T-cell (primary cell): ENCODE measurements at regions not wholly inside any gene's neighbourhood (a gene's known extent, or its start where the extent isn't known, plus 50 kb on each side); places are given as distances from the start of the nearest gene placed in this dataset.

ENCODE experiments used
- ATAC-seq, 4 experiments: fragments of 200-7000 bp in 3 of 4; fragments of 150-1000 bp in 1 of 4; cut with Tn5 transposase; replicated peaks in 1 of 4; 1 replicate in 3 of 4; 2 replicates in 1 of 4; pipeline ENCODE4 v1.10.0; 2021; ENCODE audit warnings: moderate library complexity in 3 of 4, mild to moderate bottlenecking in 2 of 4, moderate number of reproducible peaks in 1 of 4
- CTCF ChIA-PET, 2 donors: fragments of 300-600 bp; sonication (Branson Sonifier 250); formaldehyde crosslinking; loops; one replicate each; lab custom pipeline; 2022; ENCODE audit warnings: antibody characterized with exemption in 2 of 2; lab: Charles Lee
- POLR2A ChIA-PET, 2 donors: fragments of 300-600 bp; sonication (Branson Sonifier 250); formaldehyde crosslinking; loops; one replicate each; lab custom pipeline; 2022; ENCODE audit warnings: antibody characterized with exemption in 2 of 2; lab: Charles Lee
- DNase-seq, 35 experiments: peaks; one replicate each; pipeline versions ENCODE4 v3.0.0 to v3.0.0-alpha.2; 2013 to 2023
- H3K27ac ChIP-seq: one replicate; pipeline ENCODE4 v1.5.1; 2013; ENCODE audit warnings: low read length
- H3K27me3 ChIP-seq, 2 experiments: replicated peaks in 1 of 2; 1 replicate in 1 of 2; 2 replicates in 1 of 2; pipeline versions ENCODE4 v1.6.1 to v1.7.0; 2013; ENCODE audit warnings: low read length in 1 of 2, mixed read lengths in 1 of 2; ENCODE audit not compliant: control insufficient read depth in 2 of 2, insufficient read depth in 2 of 2; ENCODE audit errors: extremely low read depth in 1 of 2
- H3K36me3 ChIP-seq, 2 donors: 1 replicate in 1 of 2; 2 replicates in 1 of 2; pipeline versions ENCODE4 v1.6.1 to v1.7.0; 2013; ENCODE audit warnings: low read length in 1 of 2; ENCODE audit not compliant: control insufficient read depth in 2 of 2, insufficient read depth in 1 of 2; ENCODE audit errors: extremely low read depth in 1 of 2
- H3K4me1 ChIP-seq, 2 experiments: 1 replicate in 1 of 2; 2 replicates in 1 of 2; pipeline versions ENCODE4 v1.6.1 to v1.7.0; 2013; ENCODE audit warnings: low read length in 2 of 2, mixed read lengths in 1 of 2; ENCODE audit not compliant: insufficient read depth in 2 of 2, control insufficient read depth in 1 of 2; ENCODE audit errors: extremely low read depth in 1 of 2
- H3K4me3 ChIP-seq, 2 donors: 1 replicate in 1 of 2; 2 replicates in 1 of 2; pipeline versions ENCODE4 v1.5.1 to v1.7.0; 2013; ENCODE audit warnings: mild to moderate bottlenecking in 2 of 2, low read length in 1 of 2, moderate library complexity in 1 of 2; ENCODE audit not compliant: control insufficient read depth in 1 of 2; ENCODE audit errors: extremely low read depth in 1 of 2
- H3K9me3 ChIP-seq: 2 replicates; pipeline ENCODE4 v1.7.0; 2013
- H3K27ac Mint-ChIP-seq, 2 donors: one replicate each; pipeline ENCODE4 v1.8.0; 2020 to 2021; ENCODE audit warnings: mild to moderate bottlenecking in 2 of 2, mixed read lengths in 2 of 2
- H3K27me3 Mint-ChIP-seq, 2 donors: one replicate each; pipeline ENCODE4 v1.8.0; 2021 to 2022; ENCODE audit warnings: mixed read lengths in 2 of 2
- H3K36me3 Mint-ChIP-seq: one replicate; pipeline ENCODE4 v1.8.0; 2021; ENCODE audit warnings: mixed read lengths
- H3K4me1 Mint-ChIP-seq, 3 donors: one replicate each; pipeline ENCODE4 v1.8.0; 2020 to 2022; ENCODE audit warnings: mixed read lengths in 3 of 3, mild to moderate bottlenecking in 1 of 3
- H3K4me3 Mint-ChIP-seq, 3 donors: one replicate each; pipeline ENCODE4 v1.8.0; 2020 to 2022; ENCODE audit warnings: mild to moderate bottlenecking in 3 of 3, mixed read lengths in 3 of 3, moderate library complexity in 3 of 3
- H3K9me3 Mint-ChIP-seq, 3 donors: one replicate each; pipeline ENCODE4 v1.8.0; 2020 to 2022; ENCODE audit warnings: mixed read lengths in 3 of 3
- WGBS: methylation state at CpG from one replicate; pipeline ENCODE4 v1.1.5; 2013; ENCODE audit warnings: missing lambda C conversion rate; ENCODE audit not compliant: insufficient coverage; 5-methylcytosine and 5-hydroxymethylcytosine counted together

DNA sequence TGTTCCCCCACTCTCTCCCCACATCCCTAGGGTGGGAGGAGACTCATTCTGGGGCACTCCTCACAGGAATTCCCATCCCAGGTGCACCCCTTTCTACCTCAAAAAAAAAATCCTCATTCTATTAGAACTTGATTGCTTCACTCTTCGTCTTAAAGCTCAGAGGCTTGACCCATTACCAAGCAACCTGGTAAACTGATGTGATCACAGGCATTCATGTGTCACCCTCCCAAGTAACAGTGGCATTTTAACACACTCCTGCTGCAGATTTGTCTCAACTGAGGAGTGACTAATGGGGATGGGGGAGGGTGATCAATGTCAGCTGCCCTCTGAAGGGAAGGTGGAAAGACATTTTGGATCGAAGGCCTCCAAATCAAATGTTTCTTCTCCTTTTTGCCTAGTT, 78.1 kb upstream of the PTHLH start:
- H3K4me3 Mint-ChIP-seq, result no peak overlapping the region
- H3K27ac Mint-ChIP-seq, result no peak overlapping the region
- Histone ChIP-seq H3K27me3 (no peaks in the 10 kb centered on the region), H3K9me3 (no peaks in the 10 kb centered on the region), H3K4me1 (no peaks in the 10 kb centered on the region), H3K27ac (no peak overlapping the region), H3K4me3 (no peak overlapping the region), H3K36me3 (no peaks in the 10 kb centered on the region)
- ChIA-PET CTCF (no interaction called here), POLR2A (no interaction called here)
- no peaks in the 10 kb centered on the region for H3K36me3 Mint-ChIP-seq
- DNase-seq (no peak), ATAC-seq (no peak)
- H3K27me3 Mint-ChIP-seq, result peaks cover 9 to 11% of the 10 kb centered on the region in 2 donors
- H3K9me3 Mint-ChIP-seq, result peaks cover 0 to 6% (median 5%) of the 10 kb centered on the region in 3 donors
- WGBS, result 100% methylated on average over 1 of the region's 2 CpGs
- H3K4me1 Mint-ChIP-seq, result no peaks in the 10 kb centered on the region

DNA sequence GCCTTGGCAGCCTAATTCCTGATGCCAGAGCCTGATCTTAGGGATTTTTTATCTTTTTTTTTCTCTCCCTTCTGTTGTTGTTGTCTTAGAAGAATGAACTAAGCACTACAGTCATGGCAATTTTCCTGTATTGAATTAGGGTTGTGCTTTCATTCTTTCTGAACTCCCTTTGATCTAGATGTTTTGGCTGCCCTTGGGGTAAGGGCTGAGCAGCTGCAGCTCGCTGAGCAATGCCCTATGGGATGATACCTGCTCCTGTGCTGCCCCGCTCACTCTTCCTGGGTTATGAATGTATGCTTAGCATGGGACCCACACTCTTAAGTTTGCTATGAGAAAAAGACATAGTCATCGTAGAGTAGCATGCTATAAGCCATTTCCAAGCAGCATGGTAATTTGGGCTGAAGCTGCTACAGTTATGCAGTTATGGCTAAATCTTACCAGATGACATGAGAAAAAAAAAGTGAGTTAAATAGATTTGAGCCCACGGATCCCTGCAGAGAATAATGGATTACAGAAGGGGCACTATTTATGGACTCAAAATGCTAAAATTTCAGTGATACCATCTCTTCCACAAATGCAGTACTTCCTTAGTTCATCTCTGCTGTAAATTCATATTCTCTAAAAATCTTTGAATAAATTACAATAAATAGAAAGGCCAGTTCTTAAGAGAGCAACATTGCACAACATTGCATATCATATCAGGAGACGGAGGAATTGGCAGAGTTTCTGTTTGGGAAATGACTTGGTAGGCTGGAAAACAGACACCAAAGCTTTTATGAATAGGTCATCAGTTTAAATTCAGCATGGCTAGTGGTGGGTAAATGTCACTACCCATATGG, 79.2 kb upstream of the PTHLH start:
- 68% methylated on average over 2 of the region's 5 CpGs for WGBS
- Mint-ChIP-seq H3K9me3 (peaks cover 0 to 2% (median 0%) of the 10 kb centered on the region in 3 donors), H3K4me1 (no peaks in the 10 kb centered on the region)

DNA sequence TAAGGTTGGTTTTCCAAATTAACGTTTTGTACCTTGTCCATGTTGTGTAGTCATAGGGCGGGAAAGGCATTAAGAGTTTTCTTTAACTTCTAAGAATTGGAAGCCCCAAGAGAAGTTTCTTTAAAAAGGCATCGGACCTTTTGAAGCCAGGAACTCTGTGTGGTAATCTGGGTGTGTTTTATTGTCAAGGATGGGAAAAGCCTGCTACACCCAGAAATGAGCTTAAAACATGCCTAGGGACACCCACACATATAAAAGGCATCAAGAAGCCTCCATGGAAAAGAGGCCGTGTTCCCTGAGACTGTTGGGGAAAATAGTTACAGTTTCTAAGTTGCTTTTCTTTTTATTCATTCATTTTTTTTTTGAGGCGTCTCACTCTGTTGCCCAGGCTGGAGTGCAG, 81.0 kb upstream of the PTHLH start:
- no peak overlapping the region for H3K27ac ChIP-seq
- Mint-ChIP-seq H3K9me3 (no peaks in the 10 kb centered on the region), H3K27ac (no peak overlapping the region), H3K27me3 (peaks cover 2 to 7% of the 10 kb centered on the region in 2 donors), H3K4me1 (no peaks in the 10 kb centered on the region), H3K36me3 (no peaks in the 10 kb centered on the region), H3K4me3 (no peak overlapping the region)
- POLR2A ChIA-PET, result no interaction called here
- no peaks in the 10 kb centered on the region for H3K9me3 ChIP-seq
- no peaks in the 10 kb centered on the region for H3K4me1 ChIP-seq
- no peak overlapping the region for H3K4me3 ChIP-seq
- DNase-seq, result no peak
- WGBS, result 100% methylated on average over 1 of the region's 5 CpGs
- H3K27me3 ChIP-seq, result no peaks in the 10 kb centered on the region
- ATAC-seq, result no peak
- H3K36me3 ChIP-seq, result no peaks in the 10 kb centered on the region
- CTCF ChIA-PET, result no interaction called here

More for the DNA sequence above, 79.2 kb upstream of the PTHLH start:
- no peaks in the 10 kb centered on the region for H3K9me3 ChIP-seq
- Mint-ChIP-seq H3K27me3 (peaks cover 6 to 8% of the 10 kb centered on the region in 2 donors), H3K27ac (no peak overlapping the region), H3K36me3 (no peaks in the 10 kb centered on the region), H3K4me3 (no peak overlapping the region)
- POLR2A ChIA-PET, result no interaction called here
- H3K27ac ChIP-seq, result no peak overlapping the region
- ATAC-seq (no peak), DNase-seq (no peak)
- H3K27me3 ChIP-seq, result no peaks in the 10 kb centered on the region
- H3K4me3 ChIP-seq, result no peak overlapping the region
- CTCF ChIA-PET, result no interaction called here
- H3K4me1 ChIP-seq, result no peaks in the 10 kb centered on the region
- H3K36me3 ChIP-seq, result no peaks in the 10 kb centered on the region

DNA sequence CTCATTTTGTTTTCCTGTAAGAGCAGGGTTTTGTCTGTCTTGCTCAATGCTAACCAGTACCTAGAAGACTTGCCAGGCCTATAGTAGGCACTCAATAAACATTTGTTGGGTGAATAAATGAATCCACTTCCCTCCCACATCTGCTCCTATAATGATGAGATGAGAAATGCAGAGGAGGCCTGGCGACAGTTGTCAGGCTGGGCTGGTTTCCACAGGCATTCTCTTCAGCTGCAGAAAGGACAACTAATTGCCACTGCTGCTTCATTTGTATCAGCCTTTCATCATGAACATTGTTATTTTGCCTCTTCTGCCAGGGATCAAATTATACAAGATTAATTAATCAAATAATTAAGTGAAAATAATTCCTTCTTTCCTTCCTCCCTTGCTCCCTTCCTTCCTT, 82.0 kb upstream of the PTHLH start:
- H3K9me3 ChIP-seq, result no peaks in the 10 kb centered on the region
- no peaks in the 10 kb centered on the region for H3K36me3 Mint-ChIP-seq
- no peaks in the 10 kb centered on the region for H3K27me3 ChIP-seq
- H3K27me3 Mint-ChIP-seq, result peaks cover 2 to 3% of the 10 kb centered on the region in 2 donors
- no peak overlapping the region for H3K4me3 ChIP-seq
- WGBS, result no CpG with 5 or more reads among the region's 1 CpG
- no peak overlapping the region for H3K27ac Mint-ChIP-seq
- CTCF ChIA-PET, result no interaction called here
- H3K4me3 Mint-ChIP-seq, result no peak overlapping the region
- no peaks in the 10 kb centered on the region for H3K9me3 Mint-ChIP-seq
- no peak overlapping the region for H3K27ac ChIP-seq
- POLR2A ChIA-PET, result no interaction called here
- no peaks in the 10 kb centered on the region for H3K36me3 ChIP-seq
- no peaks in the 10 kb centered on the region for H3K4me1 ChIP-seq
- H3K4me1 Mint-ChIP-seq, result no peaks in the 10 kb centered on the region
- ATAC-seq, result no peak
- DNase-seq, result no peak

DNA sequence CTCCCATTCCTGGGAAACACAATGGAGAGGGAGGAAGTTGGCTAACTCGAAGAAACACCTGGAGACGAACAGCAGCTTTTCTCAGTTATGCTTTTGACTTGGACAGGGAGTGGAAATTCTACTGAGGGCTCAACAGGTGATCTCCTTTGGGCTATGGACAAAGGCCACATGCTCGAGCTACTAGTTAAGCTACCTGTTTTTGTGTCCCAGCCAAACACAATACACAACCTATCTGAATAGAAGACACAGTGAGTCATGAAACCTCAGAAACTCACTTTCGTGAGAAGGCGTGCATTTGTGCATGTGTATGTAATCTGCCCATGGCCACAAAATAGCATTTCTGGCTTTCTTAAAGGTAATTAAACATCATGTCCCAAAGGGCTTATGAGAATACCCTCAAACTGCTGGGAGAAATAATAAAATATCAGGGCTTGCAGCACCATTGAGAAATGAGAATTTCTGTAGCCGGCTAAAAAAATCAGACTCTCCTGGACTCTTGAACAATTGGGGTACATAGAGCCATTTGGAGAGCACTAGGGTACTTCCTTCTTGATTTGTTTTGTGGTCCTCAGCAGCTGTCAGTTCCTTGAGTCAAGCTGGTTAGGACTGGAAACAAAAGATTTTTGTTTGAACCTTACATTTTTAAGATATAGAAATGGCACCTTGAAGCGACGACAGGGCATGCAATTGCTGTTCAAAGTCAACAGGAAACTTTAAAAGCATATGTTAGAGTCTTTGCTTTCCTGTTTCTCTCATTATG, 85.5 kb upstream of the PTHLH start:
- Histone ChIP-seq H3K27ac (no peak overlapping the region), H3K4me1 (no peaks in the 10 kb centered on the region), H3K36me3 (no peaks in the 10 kb centered on the region), H3K4me3 (no peak overlapping the region), H3K9me3 (no peaks in the 10 kb centered on the region), H3K27me3 (no peaks in the 10 kb centered on the region)
- ChIA-PET CTCF (no interaction called here), POLR2A (no interaction called here)
- Mint-ChIP-seq H3K9me3 (no peaks in the 10 kb centered on the region), H3K4me3 (no peak overlapping the region), H3K36me3 (no peaks in the 10 kb centered on the region), H3K4me1 (no peaks in the 10 kb centered on the region), H3K27me3 (peaks cover 0 to 2% of the 10 kb centered on the region in 2 donors), H3K27ac (no peak overlapping the region)
- WGBS, result 100% methylated on average over 1 of the region's 8 CpGs
- ATAC-seq (no peak), DNase-seq (no peak)

DNA sequence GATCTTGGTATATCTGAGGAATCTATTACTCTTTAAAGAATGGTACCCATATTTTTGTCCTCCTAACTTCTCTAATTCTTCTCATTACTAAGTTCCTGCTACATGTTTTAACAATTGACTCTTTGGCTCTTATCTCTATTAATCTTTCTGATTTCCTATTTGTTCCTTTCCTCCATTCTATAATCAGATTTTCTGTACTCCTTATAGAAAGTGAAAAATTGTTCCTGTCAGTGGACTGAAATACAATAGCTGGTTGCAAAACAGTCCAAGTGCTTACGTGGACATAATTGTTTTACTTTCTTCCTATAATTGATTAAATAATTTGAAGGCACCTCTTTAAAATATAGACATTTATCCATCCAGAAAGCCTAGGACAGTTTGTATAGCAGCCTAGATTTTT, 86.7 kb upstream of the PTHLH start:
- Mint-ChIP-seq H3K27ac (no peak overlapping the region), H3K27me3 (peaks cover 0 to 2% of the 10 kb centered on the region in 2 donors), H3K4me3 (no peak overlapping the region), H3K4me1 (no peaks in the 10 kb centered on the region), H3K36me3 (no peaks in the 10 kb centered on the region), H3K9me3 (no peaks in the 10 kb centered on the region)
- ChIA-PET POLR2A (no interaction called here), CTCF (no interaction called here)
- DNase-seq, result no peak
- Histone ChIP-seq H3K4me3 (no peak overlapping the region), H3K36me3 (no peaks in the 10 kb centered on the region), H3K27me3 (no peaks in the 10 kb centered on the region), H3K9me3 (no peaks in the 10 kb centered on the region), H3K4me1 (no peaks in the 10 kb centered on the region), H3K27ac (no peak overlapping the region)
- no peak for ATAC-seq
- WGBS, result no CpG with 5 or more reads among the region's 1 CpG
